GM19467 (cell line): ENCODE measurements at regions not wholly inside any gene's neighbourhood (a gene's known extent, or its start where the extent isn't known, plus 50 kb on each side); places are given as distances from the start of the nearest gene placed in this dataset.
A peak's percentile ranks its signal among the peaks of the same experiment; 100 is the strongest.

Experiments used
- ATAC-seq: cut with Tn5 transposase; IDR thresholded peaks from one replicate; pipeline ENCODE4 v1.9.1; 2021; ENCODE audit warnings: mild to moderate bottlenecking, moderate library complexity; ENCODE audit not compliant: unreplicated experiment

GRCh38 chr3:194076475-194076874, 59.5 kb upstream of the HES1 start:
- no peak for ATAC-seq

DNA sequence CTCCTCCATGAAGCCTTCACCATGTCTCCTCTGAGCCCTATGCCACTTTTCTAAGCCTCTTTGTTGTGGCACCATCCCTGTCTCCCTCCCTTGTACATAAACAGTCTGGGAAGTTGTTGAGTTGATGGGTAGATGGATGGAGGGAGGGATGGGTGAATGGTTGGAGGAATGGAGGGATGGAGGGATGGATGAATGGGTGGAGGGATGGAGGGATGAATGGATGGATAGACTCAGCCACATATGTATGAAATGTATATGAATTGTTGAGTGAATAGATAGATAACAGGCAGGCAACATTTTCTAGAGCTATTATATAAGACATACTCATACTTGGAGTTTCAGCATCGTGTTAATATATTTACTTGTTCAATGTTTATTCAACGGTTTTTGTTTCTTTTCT, 58.3 kb upstream of the HES1 start:
- ATAC-seq, result no peak

DNA sequence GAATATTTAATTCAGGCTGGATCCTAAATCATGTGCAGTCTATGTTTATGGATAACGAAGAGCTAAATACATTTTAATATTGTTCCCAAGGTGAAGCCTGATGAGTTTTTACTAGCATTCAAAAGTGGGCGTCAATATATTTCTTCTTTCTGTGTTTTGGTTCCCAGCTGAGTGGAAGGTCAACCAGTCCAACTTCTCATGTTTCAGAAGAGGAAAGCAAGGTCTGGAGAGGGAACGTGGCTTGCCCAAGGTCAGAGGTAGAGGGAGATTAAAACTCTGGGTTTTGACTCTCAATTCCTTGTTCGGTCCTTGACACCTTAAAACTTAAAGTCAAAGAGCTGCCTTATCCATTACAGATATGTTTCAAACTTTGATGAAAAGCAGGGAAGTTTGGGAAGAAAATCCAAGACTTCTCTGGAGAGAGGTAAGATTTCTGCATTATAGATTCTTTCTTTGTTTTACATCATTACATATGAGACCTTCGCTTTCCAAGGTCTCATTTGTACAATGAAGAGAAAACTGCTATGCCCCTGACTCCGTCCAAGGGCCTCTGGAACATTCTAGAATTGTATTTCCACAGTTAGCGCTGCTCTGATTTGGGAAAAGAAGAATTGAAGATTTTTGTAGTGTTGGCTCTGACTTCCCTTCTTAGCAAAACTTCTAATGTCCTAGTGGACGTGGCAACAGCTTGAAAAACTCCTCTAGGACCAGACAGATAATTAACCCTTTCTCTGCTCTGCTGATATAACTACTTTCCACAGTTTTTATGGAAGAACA, 57.7 kb upstream of the HES1 start:
- ATAC-seq, result no peak

DNA sequence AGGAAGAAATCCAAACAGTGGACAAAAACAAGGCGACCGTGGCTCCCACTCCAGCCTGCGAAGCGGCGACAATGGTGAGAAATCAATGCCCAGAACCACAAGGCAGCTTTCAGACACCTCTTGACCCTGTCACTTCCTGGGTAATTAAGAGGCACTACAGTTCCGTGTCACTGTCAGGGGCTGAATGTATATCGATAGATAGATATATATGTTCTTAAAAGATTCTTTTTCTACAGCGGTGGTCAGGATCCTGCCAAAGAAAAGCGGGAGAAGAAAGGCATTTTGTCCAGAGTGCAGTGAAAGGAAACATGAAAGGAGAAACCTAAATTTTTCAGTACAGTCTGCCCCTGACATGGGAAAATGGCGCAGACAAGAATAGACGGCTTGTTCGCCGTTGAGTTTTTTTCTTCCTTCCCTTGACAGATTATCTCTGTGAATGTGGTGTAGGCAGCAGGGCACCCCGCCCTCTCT, 56.2 kb upstream of the HES1 start:
- ATAC-seq, result no peak

DNA sequence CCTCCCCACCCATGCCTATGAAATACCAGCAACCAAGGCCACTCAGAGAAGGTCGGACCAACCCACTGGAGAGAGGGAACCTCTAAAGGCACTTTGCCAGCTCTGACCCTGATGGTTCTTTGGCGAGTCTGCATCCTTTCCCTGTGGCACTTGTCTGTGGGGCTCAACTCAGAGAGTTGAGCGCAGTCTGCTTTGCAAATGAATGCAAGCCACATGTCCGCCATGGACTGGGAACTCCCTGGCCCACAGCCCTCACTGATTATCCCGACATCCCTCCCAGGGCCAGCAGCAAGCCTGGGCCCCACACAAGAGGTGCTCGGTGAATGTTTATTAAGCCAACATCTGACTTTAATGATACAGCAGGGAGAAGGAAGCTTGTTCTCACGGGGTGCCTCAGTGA, 55.5 kb upstream of the HES1 start:
- ATAC-seq, result no peak

DNA sequence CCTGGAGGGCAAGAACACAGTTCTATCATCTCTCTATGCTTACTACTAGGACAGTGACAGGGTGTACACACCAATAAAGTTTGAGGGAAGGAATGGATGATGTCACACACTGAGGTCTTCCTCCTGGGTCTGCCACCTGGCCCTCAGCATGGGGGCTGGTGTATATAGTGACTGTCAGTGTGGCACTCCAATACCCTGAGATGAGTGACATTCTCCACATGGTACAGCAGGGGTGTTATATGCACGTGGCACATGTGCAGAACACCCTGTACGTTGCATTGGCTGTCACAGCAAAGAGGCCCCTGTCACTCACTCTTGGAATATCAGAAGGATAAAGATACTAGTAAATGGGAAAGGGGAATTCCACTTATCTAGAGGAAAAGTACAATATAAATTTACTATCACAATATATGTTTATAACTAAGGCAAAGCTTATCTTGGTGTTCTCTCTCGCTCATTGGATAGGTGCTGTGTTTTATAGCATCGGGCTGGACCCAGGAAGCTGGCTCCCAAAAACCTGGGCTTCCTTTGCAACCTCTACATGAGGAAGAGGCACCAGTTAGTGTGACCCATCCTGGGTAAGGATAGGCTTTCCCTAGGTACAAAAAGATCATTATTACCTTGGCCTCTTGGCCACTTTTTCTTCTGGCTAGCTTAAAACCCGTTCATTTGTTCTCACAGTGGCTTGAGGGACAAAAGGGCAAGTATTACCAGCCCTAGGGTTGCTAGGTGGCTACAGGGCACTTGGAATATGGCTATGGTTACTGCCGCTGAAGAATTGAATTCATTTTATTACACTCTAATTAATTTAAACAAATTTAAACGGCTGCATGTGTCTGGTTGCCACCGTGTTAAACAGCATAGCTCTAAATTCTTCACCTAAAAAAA, 54.8 kb upstream of the HES1 start:
- ATAC-seq, result no peak

DNA sequence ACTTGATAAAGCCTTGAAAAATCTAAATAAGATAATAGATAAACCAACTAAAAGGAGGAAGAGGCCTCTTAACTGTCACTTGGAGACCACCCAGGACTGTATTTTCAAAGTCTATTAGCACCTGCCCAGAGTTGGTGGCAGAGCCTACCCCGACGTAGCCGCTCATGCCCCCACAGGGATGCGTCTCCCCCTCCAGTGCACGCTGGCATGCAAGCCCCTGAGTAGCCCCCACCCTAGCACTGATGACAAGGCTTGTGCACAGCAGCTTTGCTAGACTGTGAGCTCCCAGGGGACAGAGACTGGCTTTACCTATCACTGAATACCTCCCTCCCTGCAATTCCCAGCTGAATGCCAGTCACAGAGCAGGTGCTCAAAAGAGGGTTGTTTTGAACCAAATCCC, 54.1 kb upstream of the HES1 start:
- no peak for ATAC-seq

DNA sequence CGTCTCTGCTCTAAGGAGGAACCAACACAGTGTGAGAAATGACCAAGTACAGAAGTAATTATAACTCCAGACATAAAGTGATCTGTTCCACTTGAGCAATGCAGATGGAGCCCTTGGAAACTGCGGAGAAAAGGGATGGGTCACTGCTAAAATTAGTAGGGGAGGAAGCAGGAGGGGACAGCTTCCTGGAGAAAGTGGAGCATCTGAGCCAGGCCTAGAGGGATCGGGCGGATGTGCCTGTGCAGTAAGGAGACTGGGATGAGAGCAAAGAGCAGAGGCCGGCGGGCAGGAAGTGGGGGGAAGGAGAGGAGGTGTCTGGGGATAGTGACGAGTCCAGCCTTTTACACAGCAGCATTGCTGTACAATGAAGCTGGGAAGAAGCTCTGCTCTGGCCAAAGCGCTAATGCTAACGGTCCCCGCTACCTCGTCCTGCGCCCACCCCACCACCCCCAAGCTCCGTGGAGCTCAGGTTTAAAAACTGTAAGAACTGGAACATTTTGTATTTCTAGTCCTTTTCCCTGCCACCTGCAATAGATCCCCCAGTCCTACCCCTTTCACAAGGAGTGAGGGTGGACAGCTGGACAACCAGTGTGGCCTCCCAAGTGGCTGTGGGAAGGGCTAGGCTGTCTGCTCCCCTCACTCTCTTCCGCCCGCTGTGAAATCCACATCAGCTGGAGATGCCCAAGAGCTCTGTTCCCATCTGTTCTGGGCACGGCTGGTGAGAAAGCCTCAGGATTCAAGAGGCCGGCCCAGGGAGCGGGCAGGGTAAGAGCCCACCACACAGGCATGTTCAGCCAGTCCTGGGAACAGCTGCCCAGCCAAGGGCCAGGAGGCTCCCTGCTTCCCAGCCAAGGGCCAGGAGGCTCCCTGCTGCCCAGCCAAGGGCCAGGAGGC, 53.0 kb upstream of the HES1 start:
- ATAC-seq, result no peak

GRCh38 chr3:194083637-194084224, 52.2 kb upstream of the HES1 start:
- peak; percentile 39 for ATAC-seq

GRCh38 chr3:194084284-194084683, 51.7 kb upstream of the HES1 start:
- peak; percentile 97 for ATAC-seq
